ENCODE measurements at regions not wholly inside any gene's neighbourhood (a gene's known extent, or its start where the extent isn't known, plus 50 kb on each side); places are given as distances from the start of the nearest gene placed in this dataset.

DNA sequence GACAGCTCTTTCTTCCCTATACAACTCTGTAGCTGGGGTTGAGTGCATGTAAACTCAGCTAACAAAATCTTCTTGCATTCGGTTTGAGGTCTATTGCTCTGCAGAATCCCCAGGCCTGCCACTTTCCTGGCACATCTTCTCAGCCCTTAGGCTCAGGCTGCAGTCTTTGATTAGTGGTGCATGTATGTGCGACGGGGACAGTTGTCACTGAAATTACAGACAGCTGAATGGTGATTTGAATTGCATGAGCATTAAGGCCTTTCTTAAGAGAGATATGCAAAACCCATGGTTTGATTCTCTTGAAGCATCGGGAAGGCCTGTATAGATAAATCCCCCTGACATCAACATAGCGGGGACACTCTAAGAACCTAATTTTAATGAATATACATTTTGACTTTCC, 222.8 kb downstream of the CDH26 start:
- no peaks in the 10 kb centered on the region for H3K36me3 Mint-ChIP-seq (ENCODE audit: low read depth, unreplicated experiment)
- peaks cover 5% of the 10 kb centered on the region for H3K9me3 Mint-ChIP-seq (ENCODE audit: unreplicated experiment)
- H3K4me2 ChIP-seq (ENCODE audit: low read length): no peak overlapping the region
- no peaks in the 10 kb centered on the region for H3K79me2 ChIP-seq (ENCODE audit: insufficient read depth, low read length)
- H3K4me3 Mint-ChIP-seq (ENCODE audit: unreplicated experiment): no peak overlapping the region
- no peaks in the 10 kb centered on the region for H3K36me3 ChIP-seq (ENCODE audit: insufficient read depth, low read length)
- no peak for FAIRE-seq
- no peak overlapping the region for H3K27ac Mint-ChIP-seq (ENCODE audit: unreplicated experiment)
- H3K4me1 Mint-ChIP-seq (ENCODE audit: low read depth, unreplicated experiment): no peaks in the 10 kb centered on the region
- DNase-seq (ENCODE audit: low read depth): no peak
- H3K4me3 ChIP-seq (ENCODE audit: insufficient read depth, low read depth, low read length): no peak overlapping the region
- H3K9me3 ChIP-seq (ENCODE audit: insufficient read depth, low read depth, low read length): peaks cover 2% of the 10 kb centered on the region
- H3K27me3 ChIP-seq (ENCODE audit: insufficient read depth, low read length): no peaks in the 10 kb centered on the region
- H3K27me3 Mint-ChIP-seq (ENCODE audit: low read depth, unreplicated experiment): peaks cover 29% of the 10 kb centered on the region
- H4K20me1 ChIP-seq (ENCODE audit: insufficient read depth, low read length): no peaks in the 10 kb centered on the region
- no peak overlapping the region for H3K27ac ChIP-seq (ENCODE audit: low read depth, low read length)
- TF ChIP-seq, protein P1, sequence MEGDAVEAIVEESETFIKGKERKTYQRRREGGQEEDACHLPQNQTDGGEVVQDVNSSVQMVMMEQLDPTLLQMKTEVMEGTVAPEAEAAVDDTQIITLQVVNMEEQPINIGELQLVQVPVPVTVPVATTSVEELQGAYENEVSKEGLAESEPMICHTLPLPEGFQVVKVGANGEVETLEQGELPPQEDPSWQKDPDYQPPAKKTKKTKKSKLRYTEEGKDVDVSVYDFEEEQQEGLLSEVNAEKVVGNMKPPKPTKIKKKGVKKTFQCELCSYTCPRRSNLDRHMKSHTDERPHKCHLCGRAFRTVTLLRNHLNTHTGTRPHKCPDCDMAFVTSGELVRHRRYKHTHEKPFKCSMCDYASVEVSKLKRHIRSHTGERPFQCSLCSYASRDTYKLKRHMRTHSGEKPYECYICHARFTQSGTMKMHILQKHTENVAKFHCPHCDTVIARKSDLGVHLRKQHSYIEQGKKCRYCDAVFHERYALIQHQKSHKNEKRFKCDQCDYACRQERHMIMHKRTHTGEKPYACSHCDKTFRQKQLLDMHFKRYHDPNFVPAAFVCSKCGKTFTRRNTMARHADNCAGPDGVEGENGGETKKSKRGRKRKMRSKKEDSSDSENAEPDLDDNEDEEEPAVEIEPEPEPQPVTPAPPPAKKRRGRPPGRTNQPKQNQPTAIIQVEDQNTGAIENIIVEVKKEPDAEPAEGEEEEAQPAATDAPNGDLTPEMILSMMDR (IDR thresholded peaks at IDR 0.05; ENCODE audit: insufficient read depth, low read depth, low read length): no peak
- no peak for TF ChIP-seq EZH2 (IDR thresholded peaks at IDR 0.05; ENCODE audit: insufficient read depth, low read length)
- no peaks in the 10 kb centered on the region for H3K4me1 ChIP-seq (ENCODE audit: insufficient read depth, low read length)
- no peak overlapping the region for H3K9ac ChIP-seq (ENCODE audit: low read length)
- H2AFZ ChIP-seq (ENCODE audit: low read depth, low read length): no peak overlapping the region

DNA sequence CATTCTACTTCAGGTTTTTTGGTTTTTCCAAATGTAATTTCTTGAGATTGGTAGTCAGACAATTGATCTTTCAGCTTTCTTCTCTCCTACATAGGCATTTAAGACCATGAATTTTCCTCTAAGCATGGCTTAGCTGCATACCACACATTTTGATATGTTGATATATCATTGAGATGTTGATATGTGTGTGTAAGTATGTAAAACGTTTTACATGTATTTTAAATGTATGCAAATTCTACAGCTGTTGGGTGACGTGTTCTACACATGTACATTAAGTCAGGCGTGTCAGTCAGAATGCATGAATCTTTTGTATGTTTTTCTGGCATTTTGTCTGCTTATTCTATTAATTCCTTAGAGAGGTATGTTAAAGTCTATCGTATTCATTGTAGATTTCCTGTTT, 228.2 kb downstream of the CDH26 start:
- Histone ChIP-seq H3K9ac (ENCODE audit: low read length) (no peak overlapping the region), H3K27me3 (ENCODE audit: insufficient read depth, low read length) (no peaks in the 10 kb centered on the region), H3K36me3 (ENCODE audit: insufficient read depth, low read length) (no peaks in the 10 kb centered on the region), H3K79me2 (ENCODE audit: insufficient read depth, low read length) (no peaks in the 10 kb centered on the region), H3K9me3 (ENCODE audit: insufficient read depth, low read depth, low read length) (peaks cover 2% of the 10 kb centered on the region), H3K4me2 (ENCODE audit: low read length) (no peak overlapping the region), H3K27ac (ENCODE audit: low read depth, low read length) (no peak overlapping the region), H2AFZ (ENCODE audit: low read depth, low read length) (no peak overlapping the region), H3K4me1 (ENCODE audit: insufficient read depth, low read length) (no peaks in the 10 kb centered on the region), H4K20me1 (ENCODE audit: insufficient read depth, low read length) (no peaks in the 10 kb centered on the region), H3K4me3 (ENCODE audit: insufficient read depth, low read depth, low read length) (no peak overlapping the region)
- FAIRE-seq (no peak), DNase-seq (ENCODE audit: low read depth) (no peak)
- peaks cover 23% of the 10 kb centered on the region for H3K27me3 Mint-ChIP-seq (ENCODE audit: low read depth, unreplicated experiment)
- H3K27ac Mint-ChIP-seq (ENCODE audit: unreplicated experiment): no peak overlapping the region
- H3K9me3 Mint-ChIP-seq (ENCODE audit: unreplicated experiment): peaks cover 5% of the 10 kb centered on the region
- no peaks in the 10 kb centered on the region for H3K4me1 Mint-ChIP-seq (ENCODE audit: low read depth, unreplicated experiment)
- TF ChIP-seq, protein P1 (IDR thresholded peaks at IDR 0.05; ENCODE audit: insufficient read depth, low read depth, low read length): no peak
- TF ChIP-seq EZH2 (IDR thresholded peaks at IDR 0.05; ENCODE audit: insufficient read depth, low read length): no peak
- H3K36me3 Mint-ChIP-seq (ENCODE audit: low read depth, unreplicated experiment): no peaks in the 10 kb centered on the region
- H3K4me3 Mint-ChIP-seq (ENCODE audit: unreplicated experiment): no peak overlapping the region

DNA sequence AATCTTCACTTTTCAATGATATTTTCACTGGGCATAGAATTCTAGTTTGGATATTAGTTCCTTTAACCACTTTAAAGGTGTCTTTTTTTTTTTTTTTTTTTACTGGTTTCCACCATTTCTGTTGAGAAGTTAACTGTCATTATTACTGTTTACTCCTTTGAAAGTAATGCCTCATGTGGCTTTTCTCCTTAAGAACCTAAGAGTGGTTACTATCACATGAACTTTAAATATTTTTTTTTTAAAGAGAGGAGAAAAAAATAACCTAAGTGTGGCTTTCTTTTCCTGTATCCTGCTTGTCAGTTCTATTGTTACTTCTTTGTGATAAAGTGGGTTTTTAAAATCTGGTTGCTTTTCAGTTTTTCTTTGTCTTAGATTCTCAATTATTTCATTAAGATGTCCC, 229.5 kb downstream of the CDH26 start:
- Histone ChIP-seq H4K20me1 (ENCODE audit: insufficient read depth, low read length) (no peaks in the 10 kb centered on the region), H3K27me3 (ENCODE audit: insufficient read depth, low read length) (no peaks in the 10 kb centered on the region), H3K79me2 (ENCODE audit: insufficient read depth, low read length) (no peaks in the 10 kb centered on the region), H3K27ac (ENCODE audit: low read depth, low read length) (no peak overlapping the region), H2AFZ (ENCODE audit: low read depth, low read length) (no peak overlapping the region), H3K9ac (ENCODE audit: low read length) (no peak overlapping the region), H3K4me1 (ENCODE audit: insufficient read depth, low read length) (no peaks in the 10 kb centered on the region), H3K36me3 (ENCODE audit: insufficient read depth, low read length) (no peaks in the 10 kb centered on the region), H3K9me3 (ENCODE audit: insufficient read depth, low read depth, low read length) (peaks cover 2% of the 10 kb centered on the region), H3K4me3 (ENCODE audit: insufficient read depth, low read depth, low read length) (no peak overlapping the region), H3K4me2 (ENCODE audit: low read length) (no peak overlapping the region)
- TF ChIP-seq EZH2 (IDR thresholded peaks at IDR 0.05; ENCODE audit: insufficient read depth, low read length): no peak
- TF ChIP-seq, protein P1 (IDR thresholded peaks at IDR 0.05; ENCODE audit: insufficient read depth, low read depth, low read length): no peak
- no peak for FAIRE-seq
- no peak for DNase-seq (ENCODE audit: low read depth)
- no peaks in the 10 kb centered on the region for H3K4me1 Mint-ChIP-seq (ENCODE audit: low read depth, unreplicated experiment)
- peaks cover 16% of the 10 kb centered on the region for H3K27me3 Mint-ChIP-seq (ENCODE audit: low read depth, unreplicated experiment)
- H3K9me3 Mint-ChIP-seq (ENCODE audit: unreplicated experiment): peaks cover 5% of the 10 kb centered on the region
- H3K4me3 Mint-ChIP-seq (ENCODE audit: unreplicated experiment): no peak overlapping the region
- no peaks in the 10 kb centered on the region for H3K36me3 Mint-ChIP-seq (ENCODE audit: low read depth, unreplicated experiment)
- no peak overlapping the region for H3K27ac Mint-ChIP-seq (ENCODE audit: unreplicated experiment)

Measured in astrocyte (in vitro differentiated cells and primary cell).